C4-2B (cell line): ENCODE measurements at regions not wholly inside any gene's neighbourhood (a gene's known extent, or its start where the extent isn't known, plus 50 kb on each side); places are given as distances from the start of the nearest gene placed in this dataset.

ENCODE experiments used
- H3K27ac ChIP-seq: fragments of 450-650 bp; 2 replicates; pipeline ENCODE4 v1.5.1; 2017
- ZFX ChIP-seq: fragments of 450-650 bp; IDR thresholded peaks from 2 replicates; pipeline ENCODE4 v1.6.1; 2017
- TF ChIP-seq, protein P1 (sequence below): fragments of 450-650 bp; conservative IDR thresholded peaks from 2 replicates; pipeline ENCODE4 v1.5.1; 2017; ENCODE audit warnings: mild to moderate bottlenecking

DNA sequence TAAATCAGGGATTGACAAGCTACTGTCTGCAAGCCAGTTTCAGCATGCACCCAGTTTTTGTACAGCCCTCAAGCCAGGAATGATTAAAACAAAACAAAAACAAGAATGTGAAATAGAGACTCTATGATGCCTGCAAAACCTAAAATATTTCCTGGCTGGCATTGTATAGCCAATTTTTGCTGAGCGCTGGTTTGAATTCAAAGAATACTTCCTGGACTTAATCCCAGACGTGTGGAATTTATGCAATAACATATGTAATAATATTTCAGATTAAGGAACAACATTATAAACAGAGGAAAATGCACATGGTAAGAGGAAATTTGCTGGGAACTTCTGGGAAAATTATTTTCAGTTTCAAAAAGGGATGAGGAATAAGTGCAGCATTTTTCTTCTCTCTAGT, 148.1 kb upstream of the RPRM start:
- H3K27ac ChIP-seq, result no peak overlapping the region
- TF ChIP-seq, protein P1, sequence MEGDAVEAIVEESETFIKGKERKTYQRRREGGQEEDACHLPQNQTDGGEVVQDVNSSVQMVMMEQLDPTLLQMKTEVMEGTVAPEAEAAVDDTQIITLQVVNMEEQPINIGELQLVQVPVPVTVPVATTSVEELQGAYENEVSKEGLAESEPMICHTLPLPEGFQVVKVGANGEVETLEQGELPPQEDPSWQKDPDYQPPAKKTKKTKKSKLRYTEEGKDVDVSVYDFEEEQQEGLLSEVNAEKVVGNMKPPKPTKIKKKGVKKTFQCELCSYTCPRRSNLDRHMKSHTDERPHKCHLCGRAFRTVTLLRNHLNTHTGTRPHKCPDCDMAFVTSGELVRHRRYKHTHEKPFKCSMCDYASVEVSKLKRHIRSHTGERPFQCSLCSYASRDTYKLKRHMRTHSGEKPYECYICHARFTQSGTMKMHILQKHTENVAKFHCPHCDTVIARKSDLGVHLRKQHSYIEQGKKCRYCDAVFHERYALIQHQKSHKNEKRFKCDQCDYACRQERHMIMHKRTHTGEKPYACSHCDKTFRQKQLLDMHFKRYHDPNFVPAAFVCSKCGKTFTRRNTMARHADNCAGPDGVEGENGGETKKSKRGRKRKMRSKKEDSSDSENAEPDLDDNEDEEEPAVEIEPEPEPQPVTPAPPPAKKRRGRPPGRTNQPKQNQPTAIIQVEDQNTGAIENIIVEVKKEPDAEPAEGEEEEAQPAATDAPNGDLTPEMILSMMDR, result no peak
- no peak for TF ChIP-seq ZFX

DNA sequence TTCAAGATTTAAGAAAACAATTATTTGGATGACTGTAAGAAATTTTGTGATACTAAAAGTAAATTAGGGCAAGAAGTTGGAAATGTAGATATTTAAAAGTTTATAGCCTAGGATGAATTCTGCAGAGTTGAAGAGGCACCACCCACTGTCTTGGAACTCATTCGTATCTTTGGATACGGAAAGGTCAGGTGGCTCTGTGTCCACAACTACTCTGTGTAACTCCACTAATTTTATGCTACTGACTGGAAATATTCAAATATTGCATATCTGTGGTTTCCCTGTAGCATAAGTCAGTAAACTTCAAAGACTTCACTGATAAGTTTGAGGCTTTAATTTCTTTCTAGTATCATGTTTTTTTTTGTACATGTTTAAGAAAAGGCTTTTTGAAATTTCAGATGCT, 156.9 kb upstream of the RPRM start:
- no peak overlapping the region for H3K27ac ChIP-seq
- TF ChIP-seq, protein P1, result no peak
- no peak for TF ChIP-seq ZFX

DNA sequence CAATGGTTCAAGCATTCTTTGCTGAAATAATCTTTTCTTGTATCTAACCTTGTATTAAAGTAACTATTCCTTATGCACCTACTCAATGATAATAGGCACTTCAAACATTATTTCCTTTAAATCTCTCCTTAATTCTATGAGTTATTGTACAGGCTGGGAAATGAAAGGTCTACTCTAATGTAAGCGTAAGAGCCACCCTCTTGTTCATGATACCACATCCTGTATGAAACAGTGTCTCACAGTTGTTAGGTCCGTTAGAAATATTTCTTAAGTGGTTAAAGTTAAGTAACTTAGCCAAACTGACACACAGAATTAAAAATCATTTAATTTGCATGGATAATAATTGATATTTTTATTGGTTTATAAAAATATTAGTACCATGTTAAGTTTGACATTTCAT, 162.5 kb upstream of the RPRM start:
- no peak for TF ChIP-seq ZFX
- TF ChIP-seq, protein P1, result no peak
- no peak overlapping the region for H3K27ac ChIP-seq

DNA sequence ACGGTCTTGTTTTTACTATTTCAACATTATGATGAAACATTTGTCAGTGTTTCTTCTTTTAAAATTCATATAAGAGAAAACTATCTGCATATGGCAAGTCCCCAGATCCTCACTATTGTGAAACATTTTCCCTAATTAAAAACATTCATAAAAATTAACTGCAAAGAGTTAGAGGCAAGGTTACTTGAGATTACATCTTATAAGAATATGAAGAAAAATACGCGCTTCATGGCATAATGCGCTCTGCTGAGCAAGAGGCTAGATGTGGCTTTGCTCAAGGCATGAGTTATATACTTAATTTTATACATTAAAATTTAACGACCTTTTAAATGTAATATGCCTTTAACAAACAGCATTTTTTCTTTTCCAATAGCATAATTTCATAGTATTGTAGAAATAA, 166.4 kb upstream of the RPRM start:
- no peak overlapping the region for H3K27ac ChIP-seq

DNA sequence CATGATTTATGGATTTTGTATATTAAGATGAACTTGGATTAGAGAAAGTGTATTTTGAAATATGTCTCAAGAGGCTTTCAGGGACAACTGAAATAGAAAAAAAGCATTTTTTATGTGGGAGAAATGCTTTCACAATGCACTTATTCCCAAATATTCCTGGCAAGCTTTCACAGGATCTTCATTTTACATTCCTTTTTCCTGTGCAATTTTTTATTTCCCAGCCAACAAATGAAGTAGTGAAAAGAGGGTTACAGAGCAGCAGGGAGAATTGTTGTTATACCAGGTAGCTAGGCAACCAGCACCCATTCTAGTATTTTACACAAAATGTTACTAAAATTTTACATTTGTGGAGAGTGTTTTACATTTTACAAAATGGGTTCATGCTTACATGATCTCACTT, 167.0 kb upstream of the RPRM start:
- no peak for TF ChIP-seq ZFX
- TF ChIP-seq, protein P1, result no peak
- H3K27ac ChIP-seq, result no peak overlapping the region

More for the DNA sequence above, 166.4 kb upstream of the RPRM start:
- TF ChIP-seq, protein P1, result no peak
- no peak for TF ChIP-seq ZFX

DNA sequence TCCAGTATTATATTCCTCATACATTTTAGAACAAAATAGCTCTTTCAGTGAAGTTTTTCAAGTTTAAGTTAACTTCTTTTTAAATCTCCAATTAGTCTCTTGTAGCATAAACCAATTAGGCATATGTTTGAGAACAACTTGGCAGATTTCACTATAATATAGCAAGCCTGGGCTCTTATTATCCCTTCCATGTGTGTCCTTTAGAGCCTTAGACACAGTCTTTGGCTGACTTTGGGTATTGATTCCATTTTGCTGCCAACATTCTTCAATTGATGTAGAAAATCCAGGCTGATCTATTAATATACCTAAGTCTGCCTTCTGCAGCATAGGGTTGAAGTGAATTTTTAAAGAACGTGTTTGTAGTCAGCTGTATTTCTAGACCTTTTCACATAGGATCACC, 179.1 kb upstream of the RPRM start:
- no peak overlapping the region for H3K27ac ChIP-seq
- TF ChIP-seq, protein P1, result no peak
- TF ChIP-seq ZFX, result no peak

DNA sequence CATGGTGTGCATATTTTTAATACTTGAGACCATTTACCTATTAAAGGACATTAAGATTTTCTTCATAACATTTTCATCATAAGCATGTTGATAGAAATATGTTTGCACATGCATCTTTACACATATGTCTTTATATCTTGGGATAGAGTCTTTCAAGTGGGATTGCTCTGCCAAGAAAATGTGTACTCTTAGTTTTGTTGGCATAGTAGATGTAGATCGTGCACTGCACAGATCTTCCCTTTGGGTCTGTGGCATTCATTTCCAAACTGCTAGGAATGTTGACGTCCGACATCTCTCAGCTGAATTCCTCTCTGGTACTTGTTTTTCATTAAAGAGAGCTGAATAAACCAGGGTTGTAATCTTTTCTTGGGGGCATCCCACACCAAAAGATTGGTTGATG, 183.2 kb upstream of the RPRM start:
- H3K27ac ChIP-seq, result no peak overlapping the region
- TF ChIP-seq, protein P1, result no peak
- no peak for TF ChIP-seq ZFX
